Left hindlimb (tissue), 1 donor: ENCODE measurements at regions not wholly inside any gene's neighbourhood (a gene's known extent, or its start where the extent isn't known, plus 50 kb on each side); places are given as distances from the start of the nearest gene placed in this dataset.

ENCODE experiments used
- DNase-seq: peaks from one replicate; pipeline ENCODE4 v3.0.0-alpha.2; 2018

DNA sequence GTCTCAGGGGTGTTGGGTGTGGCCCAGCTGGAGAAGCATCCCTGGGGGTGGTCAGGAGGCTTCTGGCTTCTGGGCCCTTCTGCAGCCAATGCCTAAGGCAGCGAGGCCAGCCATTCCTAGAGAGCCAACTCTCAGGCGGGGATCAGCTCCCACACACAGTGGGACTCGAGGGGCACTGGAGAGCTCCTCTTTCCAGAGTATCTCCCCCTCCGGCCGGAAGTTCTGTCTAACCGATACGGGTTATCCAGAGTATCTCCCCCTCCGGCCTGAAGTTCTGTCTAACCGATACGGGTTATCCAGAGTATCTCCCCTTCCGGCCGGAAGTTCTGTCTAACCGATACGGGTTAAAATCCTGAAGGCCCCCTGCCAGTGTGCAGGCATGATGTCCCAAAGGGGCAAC lies 71.2 kb upstream of the B3GAT1 start:
- no peak for DNase-seq

- no peak for DNase-seq
Measured at GRCh38 chr11:134482865-134483264, 70.8 kb upstream of the B3GAT1 start.

DNA sequence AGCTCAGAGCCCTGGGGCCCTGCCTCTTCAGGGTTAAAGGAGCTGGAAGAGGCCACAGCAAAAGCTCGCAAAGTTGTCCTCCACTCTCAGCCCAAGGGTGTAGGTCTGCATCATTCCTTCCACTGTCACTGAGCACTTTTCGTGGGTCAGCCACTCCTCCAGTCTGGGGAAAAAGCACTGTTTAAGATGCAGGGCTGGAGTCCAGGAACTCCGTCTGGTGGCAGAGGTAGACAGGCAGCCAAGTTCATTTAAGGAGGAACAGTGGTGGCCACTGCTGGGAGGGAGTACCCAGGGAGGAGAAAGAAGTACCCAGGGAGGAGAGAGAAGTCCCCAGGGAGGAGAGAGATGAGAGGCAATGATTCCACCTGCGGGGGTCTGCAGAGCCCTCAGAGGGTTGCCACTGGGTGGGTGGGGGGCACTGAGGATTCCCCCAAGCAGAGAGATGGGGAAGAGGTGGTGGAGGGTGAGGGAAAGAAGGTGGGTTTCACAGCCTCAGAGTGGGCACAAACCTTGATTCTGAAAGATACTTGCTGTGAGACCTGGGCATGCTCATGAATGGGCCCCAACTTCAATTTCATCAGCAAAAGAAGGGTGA lies 70.0 kb upstream of the B3GAT1 start:
- DNase-seq: no peak

DNA sequence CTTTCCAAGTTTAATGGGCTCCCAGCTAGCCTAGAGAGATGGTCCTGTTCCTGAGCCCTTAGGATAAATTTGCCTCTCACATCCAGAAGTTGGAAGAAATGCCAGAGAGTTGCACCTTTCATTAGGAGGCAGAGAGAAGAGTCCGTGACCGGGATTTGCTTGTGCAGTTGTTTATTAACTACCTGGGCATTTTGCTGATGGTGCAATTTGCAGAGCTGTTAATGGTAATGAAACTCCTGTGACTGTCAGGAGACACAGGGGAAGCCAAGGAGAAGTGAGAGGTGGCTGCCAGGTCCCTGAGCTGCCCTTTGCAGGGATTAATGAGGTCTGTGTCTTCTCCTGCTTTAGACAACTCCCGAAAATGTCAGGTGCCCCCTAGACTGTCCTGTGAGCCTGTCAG lies 69.1 kb upstream of the B3GAT1 start:
- no peak for DNase-seq

DNA sequence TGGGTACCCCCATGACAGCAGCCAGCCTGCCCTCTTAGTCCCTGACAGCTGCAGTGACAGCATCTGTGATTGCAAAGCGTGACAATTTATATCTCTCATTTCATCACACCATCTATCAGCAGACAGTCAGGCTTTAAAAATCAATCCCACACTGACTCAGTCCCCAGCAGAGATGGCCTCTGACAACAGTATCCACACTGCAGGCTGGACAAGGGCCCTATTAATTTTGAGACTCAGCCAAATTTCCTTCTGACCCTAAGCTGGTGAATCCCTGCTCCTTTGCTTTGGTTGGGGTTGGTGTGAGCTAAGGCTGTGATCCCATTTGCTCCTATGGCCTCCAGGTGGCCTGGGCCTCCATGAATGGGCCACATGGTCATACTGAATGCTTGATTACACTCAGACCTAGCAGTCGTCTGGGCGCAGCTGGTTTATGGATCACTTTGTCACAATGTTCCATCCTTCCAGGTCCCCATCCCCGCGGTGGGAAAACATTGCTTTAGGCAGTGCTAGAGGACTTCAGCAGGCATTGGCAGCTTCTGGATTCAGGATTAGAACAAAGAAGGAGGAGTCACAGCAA lies 68.2 kb upstream of the B3GAT1 start:
- no peak for DNase-seq

DNA sequence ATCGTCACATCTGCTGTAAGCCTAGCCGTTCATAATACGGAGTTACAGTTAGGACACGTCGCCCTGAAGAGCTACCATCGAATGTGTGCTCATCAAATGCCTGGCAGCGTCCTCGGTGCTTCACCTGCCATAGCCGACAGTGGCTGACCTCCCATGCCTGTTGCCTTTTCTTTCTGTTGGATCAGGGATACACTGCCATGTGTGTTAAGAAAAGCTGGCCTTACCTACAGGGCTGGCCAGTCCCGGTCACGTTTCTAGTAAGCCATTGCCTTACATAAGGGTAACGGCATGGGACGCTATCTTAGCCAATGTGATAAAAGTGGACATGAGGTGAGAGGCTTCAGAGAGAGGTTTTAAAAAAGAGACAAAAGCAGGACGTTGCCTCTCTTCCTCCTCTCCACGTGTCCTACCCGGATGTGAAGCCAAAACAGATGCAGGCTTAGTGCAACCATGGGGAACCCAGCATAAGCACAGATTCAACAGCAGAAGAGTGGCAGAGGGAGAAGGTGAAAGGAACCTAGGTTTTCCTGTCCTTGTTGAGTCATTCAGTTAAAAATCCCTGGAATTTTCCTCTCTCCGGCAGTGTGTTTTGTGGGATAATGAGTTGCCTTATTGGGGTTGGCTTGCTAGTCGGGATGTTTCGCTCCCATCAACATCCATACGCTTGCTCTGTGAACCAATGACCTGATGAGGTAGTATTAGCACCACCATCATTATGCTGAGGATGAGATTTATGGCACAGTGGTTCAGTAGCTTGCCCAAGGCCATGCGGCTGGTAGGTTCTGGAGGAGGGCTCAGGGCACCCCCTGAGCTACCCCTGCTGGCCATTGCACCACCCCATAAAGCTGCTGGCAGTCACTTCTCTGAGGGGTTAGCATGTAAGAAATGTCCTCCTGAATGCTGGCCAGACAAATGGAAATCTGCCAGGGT lies 67.4 kb upstream of the B3GAT1 start:
- DNase-seq: no peak

DNA sequence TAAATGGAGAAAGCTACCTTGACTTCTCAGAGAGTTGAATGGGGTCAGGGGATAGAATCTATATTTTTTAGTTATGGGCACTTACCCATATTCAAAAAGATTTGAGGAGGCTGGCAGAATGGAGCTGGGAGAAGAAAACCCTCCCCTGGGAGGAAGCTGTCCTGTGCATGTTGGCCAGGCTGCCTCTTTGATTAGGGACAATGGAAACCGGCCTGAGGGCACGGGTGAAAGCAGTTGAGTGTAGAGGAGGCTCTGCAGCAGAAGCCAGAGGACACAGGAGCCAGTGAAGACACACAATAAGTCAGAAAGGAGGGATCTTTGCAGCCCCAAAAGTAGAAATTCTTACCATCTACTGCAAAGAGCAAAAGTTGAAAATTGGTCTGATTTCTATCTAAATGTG lies 66.6 kb upstream of the B3GAT1 start:
- no peak for DNase-seq

DNA sequence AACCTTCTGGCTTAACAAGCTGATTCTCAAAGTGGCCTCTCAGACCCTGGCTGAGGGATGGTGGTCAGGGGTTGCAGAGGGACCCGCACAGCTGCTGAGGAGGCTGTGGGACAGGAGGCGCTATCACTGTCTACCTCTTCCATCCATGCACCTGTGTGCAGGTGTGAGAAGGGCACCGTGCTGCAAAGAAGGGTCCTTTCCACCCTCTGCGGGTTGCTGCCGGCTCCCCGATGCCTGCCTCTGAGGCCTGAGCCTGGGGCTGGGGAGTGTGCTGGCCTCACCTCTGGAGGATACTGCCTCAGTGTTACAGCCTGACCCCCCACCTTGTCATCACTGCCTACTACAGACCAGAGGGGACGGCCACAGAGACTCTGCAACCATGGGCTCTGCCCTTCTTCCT lies 66.1 kb upstream of the B3GAT1 start:
- DNase-seq: no peak

DNA sequence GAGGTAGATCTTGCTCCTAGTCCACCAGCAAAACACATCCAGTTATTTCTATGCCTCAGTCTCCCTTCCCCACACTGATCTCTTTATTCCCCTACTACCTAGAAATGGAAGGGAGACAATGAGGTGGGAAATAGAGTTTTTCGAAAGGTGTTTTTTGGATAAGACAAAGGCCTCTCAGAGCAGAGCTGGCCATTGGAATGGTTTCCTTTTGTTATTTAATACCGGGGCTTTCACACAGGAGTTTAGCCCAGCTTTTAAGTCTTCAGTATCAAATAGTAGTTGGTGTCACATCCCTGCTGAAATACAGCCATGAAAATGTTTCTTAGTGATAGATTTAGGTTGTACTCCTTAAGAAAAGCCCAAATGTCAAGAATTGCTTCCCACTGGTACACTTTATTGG lies 65.4 kb upstream of the B3GAT1 start:
- no peak for DNase-seq

DNA sequence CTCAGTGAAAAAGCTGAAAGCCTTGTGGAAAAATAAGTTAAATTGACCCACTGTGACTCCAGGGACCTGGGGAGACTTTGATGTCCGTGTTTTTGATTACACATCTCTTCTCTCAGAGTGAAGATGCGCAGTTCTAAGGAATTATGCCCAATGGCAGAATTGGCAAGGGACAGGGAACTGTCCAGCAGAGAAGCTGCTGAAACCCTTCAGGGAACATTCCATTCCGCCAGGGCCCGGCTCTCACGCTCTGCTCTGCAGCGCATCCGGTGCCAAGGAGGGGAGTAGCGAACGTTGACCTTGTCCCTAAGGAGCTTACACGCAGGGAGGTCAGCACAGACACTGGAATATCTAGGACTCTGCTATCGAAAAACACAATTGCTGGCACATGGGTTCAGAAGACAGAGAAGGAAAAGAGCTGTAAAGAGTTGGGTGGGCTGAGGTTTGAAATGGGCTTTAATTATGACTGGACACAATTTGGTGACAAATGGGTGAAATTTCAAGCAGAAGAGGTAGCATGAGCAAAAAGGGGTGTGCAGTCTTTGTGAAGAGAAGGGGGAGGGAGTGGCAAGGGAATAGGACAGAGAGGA lies 64.5 kb upstream of the B3GAT1 start:
- no peak for DNase-seq

DNA sequence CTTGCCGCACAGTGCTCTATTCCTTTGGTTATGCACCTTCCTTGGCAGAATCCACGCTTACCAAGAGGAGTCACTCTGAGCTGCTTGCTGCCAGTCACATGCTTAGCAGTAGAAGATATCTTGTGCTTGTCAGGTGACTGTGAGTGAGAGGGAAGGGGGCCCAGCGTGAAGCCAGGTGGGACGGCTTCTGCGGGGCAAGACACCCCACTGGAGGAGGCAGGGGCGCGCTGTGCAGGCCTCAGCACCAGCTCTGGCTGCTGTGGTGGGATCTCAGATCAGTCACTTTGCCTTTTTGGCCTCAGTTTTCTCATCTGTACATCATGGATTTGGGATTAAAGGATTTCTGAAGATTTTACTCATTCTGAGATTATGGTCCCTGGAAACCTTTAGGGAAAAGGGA lies 63.9 kb upstream of the B3GAT1 start:
- DNase-seq: no peak

DNA sequence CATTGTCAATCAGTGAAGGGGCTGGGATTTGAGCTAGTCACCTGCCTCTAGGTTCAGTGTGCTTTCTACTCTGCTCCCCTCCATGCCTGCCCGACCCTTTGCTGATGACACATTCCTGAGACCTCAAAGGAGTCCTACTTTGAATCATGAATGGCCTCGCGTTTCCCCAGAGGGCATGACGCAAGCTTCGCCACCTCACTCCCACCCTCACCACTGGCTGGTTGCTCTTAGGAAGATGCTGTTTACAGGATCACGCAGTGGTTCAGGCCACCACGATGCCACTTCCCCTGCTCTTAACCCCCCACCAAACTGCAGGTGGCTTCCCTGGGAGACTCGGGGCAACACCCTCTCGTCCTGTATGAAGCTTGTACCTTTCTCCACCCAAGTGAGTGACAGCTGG lies 62.9 kb upstream of the B3GAT1 start:
- no peak for DNase-seq

DNA sequence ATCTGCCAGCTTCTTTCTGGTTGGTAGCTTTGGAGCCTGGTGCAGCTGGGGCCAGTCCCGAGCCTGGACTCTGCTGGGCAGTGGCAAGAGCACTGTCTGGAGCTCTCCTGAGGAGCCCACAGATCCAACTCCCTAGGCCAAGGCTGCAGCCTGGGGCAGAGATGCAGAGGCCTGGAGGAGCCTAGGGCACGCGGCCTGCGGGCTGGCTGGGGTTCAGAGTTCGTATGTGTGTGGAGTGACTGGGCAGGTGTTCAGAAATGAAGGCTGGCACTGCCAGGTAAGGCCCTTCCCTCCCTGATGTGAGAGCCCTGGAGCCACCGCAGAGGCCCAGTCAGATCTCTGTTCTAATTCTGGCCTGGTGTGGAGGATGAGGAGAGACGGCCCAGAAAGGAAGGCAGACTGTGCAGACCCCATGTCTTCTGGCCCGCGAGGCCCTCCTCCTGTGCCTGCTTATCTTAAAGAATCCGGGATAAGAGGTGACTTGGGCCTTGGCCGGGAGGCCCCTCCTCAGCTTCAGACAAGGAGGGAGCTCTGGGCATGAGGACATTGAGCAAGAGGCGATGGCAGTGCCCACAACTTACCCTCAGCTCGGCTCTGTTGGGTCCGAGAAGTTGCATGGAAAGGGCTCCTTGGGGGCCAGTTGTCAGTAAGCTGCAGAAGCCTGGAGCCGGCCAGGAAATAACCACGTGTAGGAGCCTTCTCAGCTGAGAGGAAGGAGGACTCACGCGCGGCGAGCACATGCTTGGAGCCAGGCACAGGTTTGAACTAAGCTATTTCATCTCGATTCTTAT lies 62.2 kb upstream of the B3GAT1 start:
- DNase-seq: no peak

DNA sequence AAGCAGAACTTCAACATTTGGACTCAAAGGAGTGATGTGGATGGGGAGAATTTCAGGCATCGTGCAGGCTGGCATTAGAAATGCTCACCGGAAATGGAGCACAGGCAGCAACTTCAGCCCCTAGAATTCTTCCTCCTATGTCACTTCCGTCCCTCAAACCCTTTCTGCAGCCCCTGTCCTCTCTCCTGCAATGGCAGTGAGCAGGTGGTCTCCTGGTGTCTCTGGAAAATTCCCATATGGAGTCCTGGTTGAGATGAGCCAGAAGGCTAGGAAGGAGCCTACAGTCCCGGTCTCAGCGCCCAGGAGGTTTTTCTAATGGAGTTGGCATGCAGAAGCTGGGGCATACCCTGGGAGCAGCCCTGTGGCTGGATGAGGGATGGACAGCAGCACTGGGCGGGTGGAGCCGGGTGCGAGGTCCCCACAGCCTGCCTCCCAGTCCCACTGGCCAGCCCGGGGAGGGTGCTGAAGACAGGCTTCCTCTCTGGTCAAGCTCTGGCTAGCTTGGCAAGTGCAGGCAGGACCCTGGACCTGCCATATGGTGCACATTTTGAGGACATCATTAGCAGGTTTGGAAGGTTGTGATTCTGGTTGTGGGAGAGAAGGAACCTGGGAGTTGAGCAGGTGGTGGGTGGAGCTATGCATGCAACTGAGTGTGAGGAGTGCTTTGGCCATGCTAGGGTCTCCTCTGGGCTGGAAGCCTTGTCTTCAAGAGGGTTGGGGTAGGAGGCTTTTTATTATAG lies 59.8 kb upstream of the B3GAT1 start:
- no peak for DNase-seq

- DNase-seq: no peak
Measured at GRCh38 chr11:134471087-134471715, 59.2 kb upstream of the B3GAT1 start.

GRCh38 chr11:134470238-134470637 lies 58.2 kb upstream of the B3GAT1 start:
- no peak for DNase-seq

DNA sequence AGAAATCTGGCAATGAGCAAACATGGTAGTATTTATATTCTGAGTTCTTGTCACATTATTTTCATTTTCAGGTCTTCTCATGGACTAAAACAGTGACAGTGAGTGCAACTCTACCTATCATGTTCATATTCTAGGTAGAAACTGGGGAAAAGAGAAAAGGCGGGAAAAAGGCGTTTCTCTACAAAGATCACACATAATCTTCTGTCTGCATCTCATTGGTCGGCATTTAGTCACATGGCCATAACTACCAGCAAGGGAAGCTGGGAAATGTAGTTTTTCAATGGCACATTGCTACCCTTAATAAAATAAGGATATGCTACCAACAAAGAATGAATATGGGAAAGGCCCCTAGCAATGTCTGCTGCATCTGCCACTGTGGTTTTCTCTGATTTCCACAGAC lies 57.6 kb upstream of the B3GAT1 start:
- no peak for DNase-seq

DNA sequence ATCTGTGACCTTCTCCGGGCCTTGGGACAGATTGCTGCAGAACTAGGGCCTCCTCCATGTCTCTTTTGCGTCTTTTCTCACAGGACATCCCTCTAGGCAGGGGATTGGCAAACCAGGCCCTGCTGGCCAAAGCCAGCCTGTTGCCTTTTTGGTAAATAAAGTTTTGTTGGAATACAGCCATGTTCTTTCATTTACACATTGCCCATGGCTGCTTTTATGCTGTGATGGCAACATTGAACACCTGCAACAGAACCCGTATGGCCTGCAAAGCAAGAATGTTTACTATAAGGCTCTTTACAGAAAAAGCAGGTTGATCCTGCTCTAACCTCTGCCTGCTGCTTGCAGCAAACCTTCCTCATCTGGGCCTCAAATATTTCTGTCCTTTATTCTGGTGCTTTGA lies 56.8 kb upstream of the B3GAT1 start:
- no peak for DNase-seq

- DNase-seq: no peak
Measured at GRCh38 chr11:134468081-134468668, 56.1 kb upstream of the B3GAT1 start.

- DNase-seq: no peak
Measured at GRCh38 chr11:134466610-134467567, 54.8 kb upstream of the B3GAT1 start.
